Cardiac muscle cell (in vitro differentiated cells and primary cell): ENCODE measurements at regions not wholly inside any gene's neighbourhood (a gene's known extent, or its start where the extent isn't known, plus 50 kb on each side); places are given as distances from the start of the nearest gene placed in this dataset.

Experiments
- DNase-seq, 2 donors: peaks; one replicate each; pipeline versions ENCODE4 v3.0.0 to v3.0.0-alpha.2; 2010 to 2017; ENCODE audit warnings: low read depth in 1 of 2, low spot score in 1 of 2
- H3K27ac ChIP-seq: fragments of 200-600 bp; sonication (generic); 2 replicates; pipeline ENCODE4 v1.5.1; 2016
- H3K27me3 ChIP-seq: fragments of 200-600 bp; sonication (generic); 2 replicates; pipeline ENCODE4 v1.6.0; 2016; ENCODE audit warnings: control low read depth
- H3K36me3 ChIP-seq: fragments of 200-600 bp; sonication (generic); 2 replicates; pipeline ENCODE4 v1.5.1; 2016; ENCODE audit warnings: control low read depth
- H3K4me1 ChIP-seq: fragments of 200-600 bp; sonication (generic); 2 replicates; pipeline ENCODE4 v1.8.1; 2017; ENCODE audit warnings: low read depth, mild to moderate bottlenecking, mixed run types
- H3K4me3 ChIP-seq: fragments of 200-600 bp; sonication (generic); 2 replicates; pipeline ENCODE4 v1.5.1; 2016; ENCODE audit warnings: mild to moderate bottlenecking
- H3K9me3 ChIP-seq: fragments of 200-600 bp; sonication (generic); 2 replicates; pipeline ENCODE4 v1.5.1; 2017; ENCODE audit warnings: low read depth, mild to moderate bottlenecking, control low read depth
- TF ChIP-seq, protein P1 (sequence below): IDR thresholded peaks from 2 replicates; pipeline ENCODE4 v1.5.1; 2012; ENCODE audit warnings: low read depth, mild to moderate bottlenecking, low read length

DNA sequence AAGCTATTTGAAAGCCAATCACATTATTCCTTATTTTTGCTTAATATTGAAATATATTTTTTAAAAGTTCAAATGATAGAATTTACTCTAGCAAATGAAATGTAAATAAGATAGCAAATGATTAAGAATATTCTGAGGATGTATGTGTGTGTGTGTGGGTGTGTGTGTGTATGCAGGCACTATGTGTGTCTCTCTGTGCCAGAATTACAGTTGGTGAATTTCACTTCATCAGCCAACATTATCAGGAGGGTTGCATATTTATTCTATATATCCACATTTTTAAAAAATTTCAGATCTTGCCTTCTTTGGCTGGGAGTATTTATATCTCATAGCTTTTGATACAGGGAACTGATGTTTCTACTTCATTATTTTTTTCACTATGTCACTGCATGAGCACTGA is 274.9 kb upstream of the SOX5 start:
- H3K27ac ChIP-seq: no peak overlapping the region
- H3K4me1 ChIP-seq: no peaks in the 10 kb centered on the region

DNA sequence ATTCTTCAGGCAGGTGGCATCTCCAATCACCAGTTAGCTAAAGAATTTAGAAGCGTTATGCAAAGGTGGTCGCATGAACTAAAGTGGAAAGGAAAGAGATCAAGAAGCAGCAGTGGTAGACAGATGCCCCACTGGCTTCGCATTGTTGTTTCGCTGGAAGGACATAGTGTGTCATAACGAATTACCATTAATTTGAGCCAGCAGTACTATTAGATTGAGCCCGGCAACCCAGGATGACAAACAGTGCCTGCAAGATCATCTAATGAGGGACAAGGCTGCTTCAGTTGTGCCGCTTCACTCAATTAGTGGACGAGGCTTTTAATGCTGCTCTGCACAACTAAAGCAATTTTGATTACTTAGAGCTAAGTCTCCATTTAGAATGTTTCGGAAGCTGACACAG is 274.5 kb upstream of the SOX5 start:
- Histone ChIP-seq H3K4me1 (no peaks in the 10 kb centered on the region), H3K27ac (no peak overlapping the region), H3K4me3 (no peak overlapping the region), H3K9me3 (no peaks in the 10 kb centered on the region), H3K27me3 (no peaks in the 10 kb centered on the region), H3K36me3 (no peaks in the 10 kb centered on the region)
- no peak for DNase-seq
- TF ChIP-seq, protein P1, sequence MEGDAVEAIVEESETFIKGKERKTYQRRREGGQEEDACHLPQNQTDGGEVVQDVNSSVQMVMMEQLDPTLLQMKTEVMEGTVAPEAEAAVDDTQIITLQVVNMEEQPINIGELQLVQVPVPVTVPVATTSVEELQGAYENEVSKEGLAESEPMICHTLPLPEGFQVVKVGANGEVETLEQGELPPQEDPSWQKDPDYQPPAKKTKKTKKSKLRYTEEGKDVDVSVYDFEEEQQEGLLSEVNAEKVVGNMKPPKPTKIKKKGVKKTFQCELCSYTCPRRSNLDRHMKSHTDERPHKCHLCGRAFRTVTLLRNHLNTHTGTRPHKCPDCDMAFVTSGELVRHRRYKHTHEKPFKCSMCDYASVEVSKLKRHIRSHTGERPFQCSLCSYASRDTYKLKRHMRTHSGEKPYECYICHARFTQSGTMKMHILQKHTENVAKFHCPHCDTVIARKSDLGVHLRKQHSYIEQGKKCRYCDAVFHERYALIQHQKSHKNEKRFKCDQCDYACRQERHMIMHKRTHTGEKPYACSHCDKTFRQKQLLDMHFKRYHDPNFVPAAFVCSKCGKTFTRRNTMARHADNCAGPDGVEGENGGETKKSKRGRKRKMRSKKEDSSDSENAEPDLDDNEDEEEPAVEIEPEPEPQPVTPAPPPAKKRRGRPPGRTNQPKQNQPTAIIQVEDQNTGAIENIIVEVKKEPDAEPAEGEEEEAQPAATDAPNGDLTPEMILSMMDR: no peak

More for the DNA sequence above, 274.9 kb upstream of the SOX5 start:
- H3K4me3 ChIP-seq: no peak overlapping the region
- TF ChIP-seq, protein P1: no peak
- H3K9me3 ChIP-seq: no peaks in the 10 kb centered on the region
- no peaks in the 10 kb centered on the region for H3K27me3 ChIP-seq
- H3K36me3 ChIP-seq: no peaks in the 10 kb centered on the region
- no peak for DNase-seq

- Histone ChIP-seq H3K9me3 (no peaks in the 10 kb centered on the region), H3K36me3 (no peaks in the 10 kb centered on the region), H3K27me3 (no peaks in the 10 kb centered on the region), H3K4me3 (no peak overlapping the region), H3K27ac (no peak overlapping the region), H3K4me1 (no peaks in the 10 kb centered on the region)
- TF ChIP-seq, protein P1: no peak
- DNase-seq: peak in 1 of 2 donors; percentile 81
Observed at GRCh38 chr12:24222968-24223367, 273.5 kb upstream of the SOX5 start.

- no peak for DNase-seq
- Histone ChIP-seq H3K4me1 (no peaks in the 10 kb centered on the region), H3K4me3 (no peak overlapping the region), H3K9me3 (no peaks in the 10 kb centered on the region), H3K27me3 (no peaks in the 10 kb centered on the region), H3K27ac (no peak overlapping the region), H3K36me3 (no peaks in the 10 kb centered on the region)
- TF ChIP-seq, protein P1: no peak
Observed at GRCh38 chr12:24212496-24212895, 263.0 kb upstream of the SOX5 start.

- TF ChIP-seq, protein P1: no peak
- no peak overlapping the region for H3K4me3 ChIP-seq
- H3K27me3 ChIP-seq: no peaks in the 10 kb centered on the region
- no peaks in the 10 kb centered on the region for H3K9me3 ChIP-seq
- H3K27ac ChIP-seq: no peak overlapping the region
- H3K4me1 ChIP-seq: peaks cover 14% of the 10 kb centered on the region
- peak in 1 of 2 donors; percentile 7 for DNase-seq
- H3K36me3 ChIP-seq: no peaks in the 10 kb centered on the region
Observed at GRCh38 chr12:24206621-24207020, 257.2 kb upstream of the SOX5 start.

GRCh38 chr12:24201258-24201970 is 251.9 kb upstream of the SOX5 start:
- H3K4me3 ChIP-seq: no peak overlapping the region
- TF ChIP-seq, protein P1: no peak
- no peak for DNase-seq
- no peaks in the 10 kb centered on the region for H3K9me3 ChIP-seq
- H3K27me3 ChIP-seq: no peaks in the 10 kb centered on the region
- no peak overlapping the region for H3K27ac ChIP-seq
- no peaks in the 10 kb centered on the region for H3K36me3 ChIP-seq
- H3K4me1 ChIP-seq: peaks cover 14% of the 10 kb centered on the region
